ENCODE measurements at regions not wholly inside any gene's neighbourhood (a gene's known extent, or its start where the extent isn't known, plus 50 kb on each side); places are given as distances from the start of the nearest gene placed in this dataset.

- TF ChIP-seq CTCF (optimal IDR thresholded peaks at IDR 0.05 in 1 of 3, IDR thresholded peaks at IDR 0.05 in 1 of 3, conservative IDR thresholded peaks at IDR 0.05 in 1 of 3; ENCODE audit: extremely low read depth in 1 of 3, insufficient read depth in 2 of 3, low read length in 3 of 3) (no peak), EZH2 (IDR thresholded peaks at IDR 0.05; ENCODE audit: low read length) (no peak)
Observed at GRCh38 chrX:97909245-97909644, 1025.5 kb downstream of the RPA4 start.

Measured in keratinocyte (primary cell).